ENCODE measurements at regions not wholly inside any gene's neighbourhood (a gene's known extent, or its start where the extent isn't known, plus 50 kb on each side); places are given as distances from the start of the nearest gene placed in this dataset.

GRCh38 chr4:36477861-36478260 lies 196.4 kb downstream of the DTHD1 start:
- ChIA-PET POLR2A (no interaction called here), CTCF (ENCODE audit: low intra/inter-chr PET ratio) (no interaction called here)
- Histone ChIP-seq H3K27me3 (ENCODE audit: control insufficient read depth in 2 of 2, insufficient read depth in 2 of 2, low read length in 2 of 2) (no peaks in the 10 kb centered on the region), H4K20me1 (replicated peaks; ENCODE audit: control insufficient read depth, insufficient read depth, low read length) (no peaks in the 10 kb centered on the region), H3K9me1 (ENCODE audit: control insufficient read depth, insufficient read depth, low read length) (no peaks in the 10 kb centered on the region), H3K4me3 (no peak overlapping the region), H3K27ac (ENCODE audit: extremely low read depth, low read depth, low read length) (no peak overlapping the region), H3K9ac (ENCODE audit: insufficient read depth in 1 of 2, low read depth in 2 of 2, low read length in 2 of 2) (no peak overlapping the region), H3K79me2 (ENCODE audit: control insufficient read depth, insufficient read depth, low read length) (no peaks in the 10 kb centered on the region), H3K9me3 (replicated peaks; ENCODE audit: control insufficient read depth, insufficient read depth, low read depth, low read length) (no peaks in the 10 kb centered on the region), H3K36me3 (ENCODE audit: control insufficient read depth, insufficient read depth, low read length) (no peaks in the 10 kb centered on the region), H2AFZ (ENCODE audit: low read depth, low read length) (no peak overlapping the region), H3K4me2 (ENCODE audit: insufficient read depth, low read length) (no peak overlapping the region), H3K4me1 (replicated peaks in 1 of 2; ENCODE audit: control insufficient read depth in 2 of 2, insufficient read depth in 2 of 2, low read length in 2 of 2) (no peaks in the 10 kb centered on the region)
- intact Hi-C loops (cut with micrococcal nuclease) (no loop called here), in situ Hi-C loops (cut with MboI) (no loop called here)
- no TSS peak for BruUV-seq (replicated peaks)
- DNase-seq (ENCODE audit: extremely low read depth in 1 of 4, low spot score in 3 of 4): no peak
- no peak for FAIRE-seq
- TF ChIP-seq, protein P1, sequence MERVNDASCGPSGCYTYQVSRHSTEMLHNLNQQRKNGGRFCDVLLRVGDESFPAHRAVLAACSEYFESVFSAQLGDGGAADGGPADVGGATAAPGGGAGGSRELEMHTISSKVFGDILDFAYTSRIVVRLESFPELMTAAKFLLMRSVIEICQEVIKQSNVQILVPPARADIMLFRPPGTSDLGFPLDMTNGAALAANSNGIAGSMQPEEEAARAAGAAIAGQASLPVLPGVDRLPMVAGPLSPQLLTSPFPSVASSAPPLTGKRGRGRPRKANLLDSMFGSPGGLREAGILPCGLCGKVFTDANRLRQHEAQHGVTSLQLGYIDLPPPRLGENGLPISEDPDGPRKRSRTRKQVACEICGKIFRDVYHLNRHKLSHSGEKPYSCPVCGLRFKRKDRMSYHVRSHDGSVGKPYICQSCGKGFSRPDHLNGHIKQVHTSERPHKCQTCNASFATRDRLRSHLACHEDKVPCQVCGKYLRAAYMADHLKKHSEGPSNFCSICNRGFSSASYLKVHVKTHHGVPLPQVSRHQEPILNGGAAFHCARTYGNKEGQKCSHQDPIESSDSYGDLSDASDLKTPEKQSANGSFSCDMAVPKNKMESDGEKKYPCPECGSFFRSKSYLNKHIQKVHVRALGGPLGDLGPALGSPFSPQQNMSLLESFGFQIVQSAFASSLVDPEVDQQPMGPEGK (CRISPR knock-in tag; IDR thresholded peaks at IDR 0.05; ENCODE audit: borderline replicate concordance): no peak
- TF ChIP-seq TEAD1 (CRISPR knock-in tag; IDR thresholded peaks at IDR 0.05): no peak
- TF ChIP-seq ZNF561 (CRISPR knock-in tag; conservative IDR thresholded peaks at IDR 0.05): no peak
- no peak for TF ChIP-seq GTF2A2 (tag; IDR thresholded peaks at IDR 0.05)
- TF ChIP-seq ZNF324 (CRISPR knock-in tag; IDR thresholded peaks at IDR 0.05): no peak
- TF ChIP-seq, protein P2, sequence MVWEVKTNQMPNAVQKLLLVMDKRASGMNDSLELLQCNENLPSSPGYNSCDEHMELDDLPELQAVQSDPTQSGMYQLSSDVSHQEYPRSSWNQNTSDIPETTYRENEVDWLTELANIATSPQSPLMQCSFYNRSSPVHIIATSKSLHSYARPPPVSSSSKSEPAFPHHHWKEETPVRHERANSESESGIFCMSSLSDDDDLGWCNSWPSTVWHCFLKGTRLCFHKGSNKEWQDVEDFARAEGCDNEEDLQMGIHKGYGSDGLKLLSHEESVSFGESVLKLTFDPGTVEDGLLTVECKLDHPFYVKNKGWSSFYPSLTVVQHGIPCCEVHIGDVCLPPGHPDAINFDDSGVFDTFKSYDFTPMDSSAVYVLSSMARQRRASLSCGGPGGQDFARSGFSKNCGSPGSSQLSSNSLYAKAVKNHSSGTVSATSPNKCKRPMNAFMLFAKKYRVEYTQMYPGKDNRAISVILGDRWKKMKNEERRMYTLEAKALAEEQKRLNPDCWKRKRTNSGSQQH (CRISPR knock-in tag; IDR thresholded peaks at IDR 0.05): no peak
- TF ChIP-seq MCM5 (IDR thresholded peaks at IDR 0.05; ENCODE audit: low read depth): no peak
- TF ChIP-seq THAP12 (CRISPR knock-in tag; IDR thresholded peaks at IDR 0.05): no peak
- TF ChIP-seq POLR3G (IDR thresholded peaks at IDR 0.05; ENCODE audit: extremely low read depth, insufficient read length, insufficient replicate concordance): no peak
- no peak for TF ChIP-seq ZNF449 (CRISPR knock-in tag; IDR thresholded peaks at IDR 0.05)
- TF ChIP-seq TSC22D4 (tag; IDR thresholded peaks at IDR 0.05): no peak
- ATAC-seq: no peak
- WGBS (ENCODE audit: insufficient coverage, low coverage, missing lambda C conversion rate): 4% methylated on average over 2 of the region's 2 CpGs
